Astrocyte of the spinal cord (primary cell): ENCODE measurements at regions not wholly inside any gene's neighbourhood (a gene's known extent, or its start where the extent isn't known, plus 50 kb on each side); places are given as distances from the start of the nearest gene placed in this dataset.

Experiments used
- DNase-seq: peaks from one replicate; pipeline ENCODE4 v3.0.0; 2011; ENCODE audit warnings: low read depth, low spot score
- H3K4me3 ChIP-seq: 2 replicates; pipeline ENCODE4 v1.5.1; 2011; ENCODE audit warnings: low read depth, mild to moderate bottlenecking, low read length, moderate library complexity
- in situ Hi-C: cut with HindIII; loops from 2 replicates; pipeline ENCODE4 v1.10.0; 2017; ENCODE audit warnings: low sequenced_read_pairs
- TF ChIP-seq, protein P1 (sequence below): IDR thresholded peaks from 2 replicates; pipeline ENCODE4 v1.5.1; 2012; ENCODE audit warnings: low read depth, mild to moderate bottlenecking, low read length, inconsistent platforms

DNA sequence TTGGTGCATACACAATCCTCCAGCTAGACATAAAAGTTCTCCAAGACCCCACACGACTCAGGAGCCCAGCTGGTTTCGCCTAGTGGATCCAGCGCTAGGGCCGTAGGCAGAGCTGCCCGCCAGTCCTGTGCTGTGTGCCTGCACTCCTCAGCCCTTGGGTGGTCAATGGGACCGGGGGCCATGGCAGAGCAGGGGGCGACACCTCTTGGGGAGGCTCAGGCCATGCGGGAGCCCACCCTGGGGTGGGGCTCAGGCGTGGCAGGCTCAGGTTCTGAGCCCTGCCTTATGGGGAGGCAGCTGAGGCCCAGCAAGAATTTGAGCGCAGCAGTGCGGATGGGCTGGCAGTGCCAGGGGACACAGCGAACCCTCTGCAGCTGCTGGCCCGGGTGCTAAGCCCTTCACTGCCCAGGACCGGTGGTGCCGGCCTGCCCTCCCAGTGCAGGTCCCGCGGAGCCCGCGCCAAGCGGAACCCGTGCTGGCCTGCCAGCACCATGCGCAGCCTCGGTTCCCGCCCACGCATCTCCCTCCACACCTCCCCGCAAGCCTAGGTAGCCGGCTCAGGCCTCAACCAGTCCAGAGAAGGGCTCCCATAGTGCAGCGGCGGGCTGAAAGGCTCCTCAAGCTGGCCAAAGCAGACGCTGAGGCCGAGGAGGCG, 1566.6 kb upstream of the SLC39A10 start:
- no peak overlapping the region for H3K4me3 ChIP-seq
- TF ChIP-seq, protein P1, sequence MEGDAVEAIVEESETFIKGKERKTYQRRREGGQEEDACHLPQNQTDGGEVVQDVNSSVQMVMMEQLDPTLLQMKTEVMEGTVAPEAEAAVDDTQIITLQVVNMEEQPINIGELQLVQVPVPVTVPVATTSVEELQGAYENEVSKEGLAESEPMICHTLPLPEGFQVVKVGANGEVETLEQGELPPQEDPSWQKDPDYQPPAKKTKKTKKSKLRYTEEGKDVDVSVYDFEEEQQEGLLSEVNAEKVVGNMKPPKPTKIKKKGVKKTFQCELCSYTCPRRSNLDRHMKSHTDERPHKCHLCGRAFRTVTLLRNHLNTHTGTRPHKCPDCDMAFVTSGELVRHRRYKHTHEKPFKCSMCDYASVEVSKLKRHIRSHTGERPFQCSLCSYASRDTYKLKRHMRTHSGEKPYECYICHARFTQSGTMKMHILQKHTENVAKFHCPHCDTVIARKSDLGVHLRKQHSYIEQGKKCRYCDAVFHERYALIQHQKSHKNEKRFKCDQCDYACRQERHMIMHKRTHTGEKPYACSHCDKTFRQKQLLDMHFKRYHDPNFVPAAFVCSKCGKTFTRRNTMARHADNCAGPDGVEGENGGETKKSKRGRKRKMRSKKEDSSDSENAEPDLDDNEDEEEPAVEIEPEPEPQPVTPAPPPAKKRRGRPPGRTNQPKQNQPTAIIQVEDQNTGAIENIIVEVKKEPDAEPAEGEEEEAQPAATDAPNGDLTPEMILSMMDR: no peak
- DNase-seq: no peak
- in situ Hi-C loops: no loop called here

DNA sequence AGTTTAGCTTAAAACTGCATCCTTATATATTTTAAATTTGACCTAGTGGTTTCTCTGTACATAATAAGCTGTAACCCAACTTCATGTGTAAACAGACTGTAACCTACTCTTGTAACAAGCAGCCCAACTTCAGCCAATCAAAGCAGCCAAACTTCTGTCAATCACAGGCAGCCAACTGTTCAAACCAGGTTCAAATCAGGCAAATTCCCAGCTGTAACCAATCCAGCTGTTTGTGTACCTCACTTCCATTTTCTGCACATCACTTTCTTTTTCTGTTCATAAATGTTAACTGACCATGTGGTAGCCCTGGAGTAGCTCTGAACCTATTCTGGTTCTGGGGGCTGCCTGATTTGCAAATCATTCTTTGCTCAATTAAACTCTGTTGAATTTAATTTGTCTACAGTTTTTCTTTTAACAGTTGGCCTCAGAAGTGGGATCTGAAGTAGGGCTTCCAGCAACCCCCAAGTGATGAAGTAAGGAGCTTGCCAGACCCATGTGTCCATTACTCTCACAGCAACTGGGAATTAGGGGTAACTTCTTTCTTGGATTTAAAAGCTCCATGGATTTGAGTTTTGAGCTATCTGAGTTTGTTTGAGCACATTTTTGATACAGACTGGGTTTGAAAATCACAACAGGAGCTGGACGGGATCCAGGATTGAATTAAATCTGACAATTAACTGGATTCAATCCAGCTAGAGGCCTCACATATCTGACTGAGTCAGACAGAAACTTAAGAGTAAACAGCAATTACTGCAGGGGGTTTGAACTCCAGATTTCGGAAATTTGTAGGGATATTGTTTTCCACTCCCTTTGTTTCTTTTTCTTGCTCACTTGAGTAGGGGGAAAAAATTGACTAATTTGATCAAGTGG, 1569.7 kb upstream of the SLC39A10 start:
- in situ Hi-C loops: no loop called here
- TF ChIP-seq, protein P1: no peak
- DNase-seq: peak; percentile 6
- no peak overlapping the region for H3K4me3 ChIP-seq

DNA sequence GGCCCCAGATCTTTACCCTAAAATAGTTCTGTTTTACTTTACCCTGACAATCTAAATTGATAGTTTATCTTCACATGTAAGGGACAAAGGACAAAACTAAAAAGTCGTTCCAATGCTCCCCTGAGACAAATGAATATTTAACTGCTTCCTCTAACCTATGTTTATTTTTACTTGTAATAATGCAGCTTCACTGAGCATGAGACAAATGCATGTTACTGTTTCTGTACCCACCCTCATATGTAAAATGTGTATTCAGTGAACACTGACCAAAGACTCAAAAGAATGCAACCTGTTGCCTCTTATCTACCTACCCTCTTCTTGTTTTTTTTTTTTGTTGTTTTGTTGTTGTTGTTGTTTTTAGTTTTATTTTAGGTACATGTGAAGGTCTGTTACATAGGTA, 1570.9 kb upstream of the SLC39A10 start:
- in situ Hi-C loops: no loop called here
- TF ChIP-seq, protein P1: no peak
- no peak overlapping the region for H3K4me3 ChIP-seq
- no peak for DNase-seq

DNA sequence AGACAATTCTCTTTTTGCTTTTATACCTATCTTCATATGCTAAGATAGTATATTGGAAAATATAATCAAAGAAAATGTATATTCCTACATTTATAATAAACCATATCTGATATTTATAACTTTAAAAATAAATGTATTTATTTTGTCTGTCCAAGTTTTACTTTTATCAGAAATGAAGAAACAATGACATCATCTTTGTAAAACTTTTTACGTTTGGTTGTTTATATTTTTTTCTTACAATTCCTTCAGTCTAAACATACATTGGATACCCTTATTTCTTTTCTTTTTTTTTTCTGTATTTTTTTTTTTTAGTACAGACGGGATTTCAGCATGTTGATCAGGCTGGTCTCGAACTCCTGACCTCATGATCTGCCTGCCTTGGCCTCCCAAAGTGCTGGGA, 1577.0 kb upstream of the SLC39A10 start:
- no peak for DNase-seq
- no peak overlapping the region for H3K4me3 ChIP-seq
- TF ChIP-seq, protein P1: no peak
- in situ Hi-C loops: no loop called here

DNA sequence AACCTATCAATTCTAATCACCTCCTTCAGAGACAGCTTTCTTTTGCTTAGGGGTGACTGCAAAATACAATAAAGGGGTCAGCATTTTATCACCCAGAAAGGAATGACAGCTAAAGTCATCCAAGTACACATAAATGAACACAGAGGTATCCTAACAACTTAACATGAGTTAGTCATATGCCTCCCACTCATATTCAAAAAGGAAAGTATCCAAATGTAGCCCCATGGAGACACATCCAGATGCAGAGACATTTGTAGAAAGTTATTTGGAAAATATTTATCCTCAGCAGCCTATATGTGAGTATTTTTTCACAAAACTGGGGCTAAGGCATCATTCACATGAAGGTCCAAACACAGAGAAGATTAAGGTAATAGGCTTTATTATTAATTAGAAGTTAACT, 1579.7 kb upstream of the SLC39A10 start:
- in situ Hi-C loops: no loop called here
- H3K4me3 ChIP-seq: no peak overlapping the region
- DNase-seq: no peak
- TF ChIP-seq, protein P1: no peak

DNA sequence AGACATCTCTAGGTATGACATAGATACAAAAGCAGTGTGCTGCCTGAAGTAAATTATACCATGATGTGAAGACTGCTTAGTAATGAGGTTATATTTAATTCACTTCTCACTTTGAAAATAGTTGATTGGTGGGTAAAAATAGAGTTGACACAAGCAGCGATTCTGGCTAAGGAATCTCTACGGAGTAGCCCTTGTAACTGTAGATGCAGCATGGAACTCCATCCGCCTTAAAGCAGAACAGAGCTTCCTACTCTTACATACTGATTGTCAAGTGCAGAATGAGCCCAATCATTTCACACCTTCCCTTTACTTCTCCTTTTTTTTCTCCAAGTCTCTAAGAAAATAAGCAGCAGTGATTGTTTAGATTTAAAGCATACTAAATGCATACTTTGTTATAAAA, 1594.6 kb upstream of the SLC39A10 start:
- TF ChIP-seq, protein P1: no peak
- no peak overlapping the region for H3K4me3 ChIP-seq
- in situ Hi-C loops: no loop called here
- no peak for DNase-seq
